GM12875 (cell line): ENCODE measurements at regions not wholly inside any gene's neighbourhood (a gene's known extent, or its start where the extent isn't known, plus 50 kb on each side); places are given as distances from the start of the nearest gene placed in this dataset.

Experiments used
- H3K4me3 ChIP-seq: one replicate; pipeline ENCODE4 v1.5.1; 2011; ENCODE audit warnings: low read depth, low read length, control low read depth
- TF ChIP-seq, protein P1 (sequence below): IDR thresholded peaks from 2 replicates; pipeline ENCODE4 v1.5.1; 2011; ENCODE audit warnings: low read depth, mild to moderate bottlenecking, control low read depth, inconsistent platforms, low read length, moderate library complexity, borderline replicate concordance; ENCODE audit not compliant: insufficient read depth

DNA sequence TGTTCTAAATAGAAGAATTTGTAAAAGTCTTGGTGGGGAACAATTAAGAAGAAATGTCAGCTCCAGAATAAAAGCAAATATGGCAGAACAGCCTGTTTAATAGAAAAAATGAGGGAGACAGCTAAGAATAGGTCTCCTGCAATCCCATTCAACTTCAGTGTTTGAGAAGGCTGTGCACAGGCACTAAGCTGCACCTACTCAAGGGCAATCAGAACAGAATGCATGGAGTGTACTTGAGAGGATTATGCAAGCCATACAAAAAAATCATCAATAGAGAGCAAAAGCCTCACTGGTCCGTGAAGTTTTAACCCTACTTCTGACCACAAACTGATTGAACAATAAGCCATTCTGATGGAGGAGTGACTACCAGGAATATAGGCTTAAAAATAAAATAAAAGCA lies 690.7 kb upstream of the PCDH15 start:
- H3K4me3 ChIP-seq, result no peak overlapping the region
- TF ChIP-seq, protein P1, sequence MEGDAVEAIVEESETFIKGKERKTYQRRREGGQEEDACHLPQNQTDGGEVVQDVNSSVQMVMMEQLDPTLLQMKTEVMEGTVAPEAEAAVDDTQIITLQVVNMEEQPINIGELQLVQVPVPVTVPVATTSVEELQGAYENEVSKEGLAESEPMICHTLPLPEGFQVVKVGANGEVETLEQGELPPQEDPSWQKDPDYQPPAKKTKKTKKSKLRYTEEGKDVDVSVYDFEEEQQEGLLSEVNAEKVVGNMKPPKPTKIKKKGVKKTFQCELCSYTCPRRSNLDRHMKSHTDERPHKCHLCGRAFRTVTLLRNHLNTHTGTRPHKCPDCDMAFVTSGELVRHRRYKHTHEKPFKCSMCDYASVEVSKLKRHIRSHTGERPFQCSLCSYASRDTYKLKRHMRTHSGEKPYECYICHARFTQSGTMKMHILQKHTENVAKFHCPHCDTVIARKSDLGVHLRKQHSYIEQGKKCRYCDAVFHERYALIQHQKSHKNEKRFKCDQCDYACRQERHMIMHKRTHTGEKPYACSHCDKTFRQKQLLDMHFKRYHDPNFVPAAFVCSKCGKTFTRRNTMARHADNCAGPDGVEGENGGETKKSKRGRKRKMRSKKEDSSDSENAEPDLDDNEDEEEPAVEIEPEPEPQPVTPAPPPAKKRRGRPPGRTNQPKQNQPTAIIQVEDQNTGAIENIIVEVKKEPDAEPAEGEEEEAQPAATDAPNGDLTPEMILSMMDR, result no peak

DNA sequence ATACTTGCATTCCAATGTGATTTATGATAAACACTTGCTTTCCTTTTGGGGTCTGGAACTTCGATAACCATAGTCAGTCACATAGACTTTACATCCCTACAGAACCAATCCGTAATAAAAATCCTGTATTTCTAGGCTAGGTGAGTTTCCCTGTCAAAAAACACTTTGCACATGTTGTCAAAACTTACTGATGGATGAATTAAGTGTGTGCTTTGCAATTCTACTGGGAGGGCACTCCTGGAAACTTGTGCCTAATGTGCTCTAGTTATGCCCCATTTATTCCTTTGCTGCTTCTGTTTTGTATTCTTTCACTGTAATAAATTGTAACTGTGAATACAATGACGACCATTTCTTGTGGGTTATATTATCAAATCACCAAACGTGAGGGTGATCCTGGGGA lies 684.8 kb upstream of the PCDH15 start:
- no peak overlapping the region for H3K4me3 ChIP-seq
- TF ChIP-seq, protein P1, result no peak

GRCh38 chr10:55476129-55476528 lies 675.1 kb upstream of the PCDH15 start:
- H3K4me3 ChIP-seq, result no peak overlapping the region
- TF ChIP-seq, protein P1, result no peak

DNA sequence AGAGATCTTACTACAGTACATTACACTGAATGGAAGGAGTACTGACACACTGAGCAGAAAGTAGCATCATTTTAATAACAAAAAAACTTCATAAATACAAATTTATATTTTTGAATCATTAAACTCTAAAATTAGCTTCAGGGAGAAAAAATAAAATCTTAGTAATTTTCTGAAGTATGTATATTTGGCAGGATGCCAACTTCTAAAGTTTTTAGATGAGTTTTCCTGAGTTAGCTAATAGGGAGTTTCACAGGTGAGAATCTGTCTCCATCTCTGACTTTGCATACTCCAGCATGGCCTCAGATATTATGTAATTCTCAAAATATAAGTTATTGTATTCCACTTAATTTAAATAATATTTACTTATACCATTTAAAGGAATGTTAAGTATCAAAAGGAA lies 673.2 kb upstream of the PCDH15 start:
- TF ChIP-seq, protein P1, result no peak
- H3K4me3 ChIP-seq, result no peak overlapping the region

GRCh38 chr10:55470840-55471239 lies 669.8 kb upstream of the PCDH15 start:
- TF ChIP-seq, protein P1, result no peak
- H3K4me3 ChIP-seq, result no peak overlapping the region

DNA sequence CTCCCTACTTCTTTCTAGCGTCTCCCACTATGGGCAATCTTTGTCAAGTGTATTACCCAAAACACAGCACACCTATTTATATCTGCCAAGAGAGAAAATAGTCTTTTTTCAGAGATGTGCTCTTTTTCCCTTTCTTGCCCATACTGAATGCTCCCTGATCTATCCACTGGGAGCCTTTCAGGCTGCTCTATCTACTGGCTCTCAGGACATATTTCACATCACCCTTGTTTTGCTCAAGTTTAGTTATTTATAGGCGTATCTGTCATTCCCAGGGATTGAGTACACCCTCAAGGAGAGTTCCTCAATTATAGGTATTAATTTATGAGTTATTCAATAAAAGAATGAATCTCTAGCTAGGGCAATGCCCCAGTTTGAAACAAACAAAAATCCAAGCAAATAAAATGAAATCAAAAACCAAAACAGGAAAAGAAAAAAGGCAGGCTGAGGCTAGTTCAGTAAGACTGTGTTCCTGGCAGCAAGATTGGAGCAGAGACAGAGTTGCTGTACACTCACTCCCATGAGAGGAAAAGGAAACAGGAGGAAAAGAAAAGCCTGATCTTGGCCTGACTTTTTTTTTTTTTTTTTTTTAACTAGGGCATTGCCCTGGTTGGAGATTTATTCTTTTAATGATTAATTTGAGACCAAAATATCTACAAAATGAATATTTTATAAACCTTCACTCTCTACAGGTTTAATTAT lies 665.9 kb upstream of the PCDH15 start:
- no peak overlapping the region for H3K4me3 ChIP-seq
- TF ChIP-seq, protein P1, result no peak

- no peak overlapping the region for H3K4me3 ChIP-seq
- TF ChIP-seq, protein P1, result no peak
Observed at GRCh38 chr10:55464083-55464482, 663.1 kb upstream of the PCDH15 start.
